Lower lobe of right lung (tissue), 2 donors: ENCODE measurements at regions not wholly inside any gene's neighbourhood (a gene's known extent, or its start where the extent isn't known, plus 50 kb on each side); places are given as distances from the start of the nearest gene placed in this dataset.
A peak's percentile ranks its signal among the peaks of the same experiment; 100 is the strongest.

Experiments used
- ATAC-seq, 2 donors: fragments of 200-7000 bp; cut with Tn5 transposase; one replicate each; pipeline ENCODE4 v1.9.1; 2020 to 2022; ENCODE audit warnings: mild to moderate bottlenecking in 2 of 2, moderate library complexity in 2 of 2
- DNase-seq: peaks from one replicate; pipeline ENCODE4 v3.0.0-alpha.2; 2020
- H3K27ac ChIP-seq: fragments of 200-600 bp; one replicate; pipeline ENCODE4 v1.8.0; 2022
- H3K27me3 ChIP-seq: fragments of 200-600 bp; one replicate; pipeline ENCODE4 v1.8.0; 2022; ENCODE audit warnings: low read depth
- H3K36me3 ChIP-seq: fragments of 200-600 bp; one replicate; pipeline ENCODE4 v1.8.0; 2022; ENCODE audit warnings: mild to moderate bottlenecking
- H3K4me1 ChIP-seq: fragments of 200-600 bp; one replicate; pipeline ENCODE4 v1.8.0; 2022
- H3K4me3 ChIP-seq: fragments of 200-600 bp; one replicate; pipeline ENCODE4 v1.8.0; 2022; ENCODE audit warnings: mild to moderate bottlenecking
- H3K9me3 ChIP-seq: fragments of 200-600 bp; one replicate; pipeline ENCODE4 v1.8.0; 2022
- intact Hi-C: fragments of 100-400 bp; cut with DNase I; formaldehyde crosslinking; loops from one replicate; pipeline ENCODE4 v1.11.0; 2022
- TF ChIP-seq, protein P1 (sequence below): fragments of 200-600 bp; IDR thresholded peaks from one replicate; pipeline ENCODE4 v1.8.0; 2022; ENCODE audit warnings: antibody characterized with exemption, mild to moderate bottlenecking
- donor health status: DM: no; HTN: yes; CAD: no; lungs with severe emphysema.

DNA sequence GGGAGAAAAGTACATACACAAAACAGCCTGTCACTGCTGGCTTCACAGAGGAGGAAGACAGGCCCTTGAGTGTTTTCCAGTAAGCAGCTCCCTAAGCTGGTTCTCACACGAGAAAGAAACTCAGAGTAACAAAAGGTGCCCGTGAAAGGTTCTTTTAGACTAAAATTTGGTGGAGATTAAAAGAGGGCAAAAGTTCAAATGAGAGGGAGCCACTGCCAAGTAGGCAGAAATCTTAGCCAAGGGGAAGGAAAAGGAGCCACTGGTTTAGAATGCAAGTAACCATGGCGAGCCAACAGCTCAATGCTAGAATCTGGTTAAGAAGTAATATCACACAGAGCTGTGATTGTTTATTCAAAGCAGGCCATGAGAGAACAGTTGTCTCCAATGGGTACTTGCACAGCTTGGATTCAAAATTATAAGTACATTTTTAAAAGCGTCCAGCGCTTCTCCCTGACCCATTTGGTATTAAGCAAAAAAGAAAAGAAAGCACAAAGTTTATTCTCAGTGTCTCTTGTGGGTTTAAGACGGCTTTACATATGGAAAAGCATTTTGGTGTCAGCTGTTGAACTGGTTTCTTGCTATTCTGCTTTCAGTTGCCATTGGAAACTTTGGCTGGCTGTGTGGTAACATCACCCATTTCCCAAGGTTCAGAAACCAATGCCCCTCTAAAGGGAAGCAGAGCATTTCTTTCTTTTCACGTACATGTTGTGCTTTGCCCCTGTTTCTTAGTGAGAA is 648.5 kb downstream of the RNF144B start:
- intact Hi-C loops: no loop called here
- peak; percentile 38 for ATAC-seq

DNA sequence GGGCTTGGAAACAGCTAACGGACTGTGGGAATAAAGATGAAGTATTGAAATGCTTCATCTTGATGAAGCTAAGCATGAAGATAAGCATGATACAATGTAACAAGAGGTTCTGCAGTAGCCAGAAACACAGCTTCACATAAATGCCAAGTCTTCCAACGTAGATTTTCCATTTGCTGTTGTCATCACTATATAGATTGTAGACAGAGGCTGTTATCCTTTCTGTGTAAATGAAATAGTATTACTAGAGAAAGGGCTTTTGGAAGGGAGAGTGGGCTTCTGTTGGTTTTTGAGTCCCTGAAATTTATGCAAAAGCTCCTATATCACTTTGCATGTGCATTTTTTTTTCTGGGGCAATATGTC is 649.0 kb downstream of the RNF144B start:
- Histone ChIP-seq H3K9me3 (no peaks in the 10 kb centered on the region), H3K27me3 (no peaks in the 10 kb centered on the region), H3K4me3 (no peak overlapping the region), H3K36me3 (no peaks in the 10 kb centered on the region), H3K4me1 (peaks cover 26% of the 10 kb centered on the region), H3K27ac (no peak overlapping the region)
- no peak for ATAC-seq
- TF ChIP-seq, protein P1, sequence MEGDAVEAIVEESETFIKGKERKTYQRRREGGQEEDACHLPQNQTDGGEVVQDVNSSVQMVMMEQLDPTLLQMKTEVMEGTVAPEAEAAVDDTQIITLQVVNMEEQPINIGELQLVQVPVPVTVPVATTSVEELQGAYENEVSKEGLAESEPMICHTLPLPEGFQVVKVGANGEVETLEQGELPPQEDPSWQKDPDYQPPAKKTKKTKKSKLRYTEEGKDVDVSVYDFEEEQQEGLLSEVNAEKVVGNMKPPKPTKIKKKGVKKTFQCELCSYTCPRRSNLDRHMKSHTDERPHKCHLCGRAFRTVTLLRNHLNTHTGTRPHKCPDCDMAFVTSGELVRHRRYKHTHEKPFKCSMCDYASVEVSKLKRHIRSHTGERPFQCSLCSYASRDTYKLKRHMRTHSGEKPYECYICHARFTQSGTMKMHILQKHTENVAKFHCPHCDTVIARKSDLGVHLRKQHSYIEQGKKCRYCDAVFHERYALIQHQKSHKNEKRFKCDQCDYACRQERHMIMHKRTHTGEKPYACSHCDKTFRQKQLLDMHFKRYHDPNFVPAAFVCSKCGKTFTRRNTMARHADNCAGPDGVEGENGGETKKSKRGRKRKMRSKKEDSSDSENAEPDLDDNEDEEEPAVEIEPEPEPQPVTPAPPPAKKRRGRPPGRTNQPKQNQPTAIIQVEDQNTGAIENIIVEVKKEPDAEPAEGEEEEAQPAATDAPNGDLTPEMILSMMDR: no peak
- intact Hi-C loops: no loop called here
- no peak for DNase-seq

More for the DNA sequence above, 648.5 kb downstream of the RNF144B start:
- no peaks in the 10 kb centered on the region for H3K9me3 ChIP-seq
- no peaks in the 10 kb centered on the region for H3K36me3 ChIP-seq
- TF ChIP-seq, protein P1: no peak
- H3K4me1 ChIP-seq: peaks cover 26% of the 10 kb centered on the region
- H3K4me3 ChIP-seq: no peak overlapping the region
- no peaks in the 10 kb centered on the region for H3K27me3 ChIP-seq
- peak overlapping the region; percentile 44 for H3K27ac ChIP-seq
- no peak for DNase-seq

DNA sequence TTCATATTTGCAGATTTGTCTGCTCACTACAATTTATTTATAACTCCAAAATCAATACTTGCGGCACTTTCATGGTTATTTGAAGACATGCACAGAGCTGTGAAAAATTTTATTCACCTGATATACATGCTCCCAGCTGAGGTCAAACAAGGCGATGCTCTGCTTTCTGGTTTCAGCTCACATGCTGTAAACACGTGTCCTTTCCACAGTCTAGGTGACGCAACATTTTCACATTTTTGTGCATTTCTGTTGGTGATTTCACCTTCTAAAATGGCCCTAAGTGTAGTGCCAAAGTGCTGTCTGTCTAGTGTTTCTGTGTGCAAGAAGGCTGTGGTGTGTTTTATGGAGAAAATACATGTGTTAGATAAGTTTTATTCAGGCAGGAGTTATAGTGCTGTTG is 650.5 kb downstream of the RNF144B start:
- ATAC-seq (no peak), DNase-seq (no peak)
- Histone ChIP-seq H3K9me3 (no peaks in the 10 kb centered on the region), H3K27me3 (no peaks in the 10 kb centered on the region), H3K4me3 (no peak overlapping the region), H3K27ac (no peak overlapping the region), H3K4me1 (peaks cover 23% of the 10 kb centered on the region), H3K36me3 (no peaks in the 10 kb centered on the region)
- TF ChIP-seq, protein P1: no peak
- intact Hi-C loops: no loop called here

DNA sequence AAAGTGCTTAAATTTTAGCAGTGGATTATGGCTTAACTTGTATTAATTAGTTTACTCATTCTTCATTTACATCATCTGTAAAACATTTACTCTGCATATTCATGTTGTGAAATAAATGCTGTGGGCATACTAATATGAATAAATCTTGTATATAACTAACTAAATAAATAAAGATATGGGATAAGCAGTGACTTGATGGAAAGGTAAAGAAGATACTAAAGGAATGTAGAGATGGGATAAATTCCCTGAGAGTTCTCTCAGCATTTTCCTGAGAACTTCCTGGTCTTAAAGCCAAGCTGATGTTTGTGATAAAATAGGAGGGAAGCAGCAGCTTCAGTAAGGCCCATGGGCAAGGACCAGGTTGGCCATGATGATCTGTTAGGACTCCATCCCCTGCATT is 652.1 kb downstream of the RNF144B start:
- ATAC-seq: no peak
- H3K27ac ChIP-seq: no peak overlapping the region
- H3K9me3 ChIP-seq: no peaks in the 10 kb centered on the region
- intact Hi-C loops: no loop called here
- H3K36me3 ChIP-seq: no peaks in the 10 kb centered on the region
- TF ChIP-seq, protein P1: no peak
- no peaks in the 10 kb centered on the region for H3K27me3 ChIP-seq
- no peak for DNase-seq
- H3K4me1 ChIP-seq: peaks cover 11% of the 10 kb centered on the region
- no peak overlapping the region for H3K4me3 ChIP-seq

DNA sequence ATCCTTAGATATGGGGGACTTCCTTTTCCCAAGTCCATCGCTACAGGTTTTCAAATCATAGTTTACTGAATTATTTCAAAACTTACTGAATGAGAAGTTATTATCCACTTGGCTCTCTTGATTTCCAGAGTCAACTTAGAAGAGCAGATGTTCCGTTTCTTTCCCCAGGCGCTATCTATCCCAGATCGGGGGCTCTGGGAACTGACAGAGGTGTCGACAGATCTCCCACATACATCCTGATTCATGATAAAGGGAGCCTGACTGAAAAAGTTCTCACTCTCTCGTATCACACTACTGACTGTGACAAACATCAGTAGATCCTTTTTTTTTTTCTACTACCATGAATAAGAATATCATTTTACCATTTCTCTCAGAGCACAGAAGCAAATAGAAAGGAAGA is 654.8 kb downstream of the RNF144B start:
- TF ChIP-seq, protein P1: no peak
- Histone ChIP-seq H3K4me3 (no peak overlapping the region), H3K9me3 (no peaks in the 10 kb centered on the region), H3K27ac (no peak overlapping the region), H3K27me3 (no peaks in the 10 kb centered on the region), H3K4me1 (no peaks in the 10 kb centered on the region), H3K36me3 (no peaks in the 10 kb centered on the region)
- DNase-seq: no peak
- ATAC-seq: peak in 1 of 2 donors; percentile 17
- intact Hi-C loops: no loop called here
